ENCODE measurements at regions not wholly inside any gene's neighbourhood (a gene's known extent, or its start where the extent isn't known, plus 50 kb on each side); places are given as distances from the start of the nearest gene placed in this dataset.

DNA sequence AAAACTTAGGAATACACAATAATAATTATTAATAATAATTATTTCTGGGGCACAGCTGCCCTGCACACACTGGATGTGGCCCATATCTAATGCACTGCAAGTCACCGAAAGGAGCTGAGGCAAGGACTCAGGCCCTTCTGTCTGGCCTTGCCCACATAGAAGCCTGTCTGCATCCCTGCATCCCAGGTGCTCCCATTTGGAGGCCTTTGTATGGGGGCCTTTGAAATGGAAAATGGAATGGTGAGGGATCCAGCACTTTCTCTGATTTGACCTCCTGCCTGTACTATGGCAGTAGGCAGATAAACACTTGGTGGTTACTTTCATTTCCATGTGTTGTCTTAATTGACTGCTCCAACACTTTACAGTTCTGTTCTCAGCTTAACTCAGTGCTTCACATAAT is 75.7 kb upstream of the PTCHD4 start:
- intact Hi-C loops (cut with DNase I), result no loop called here
- DNase-seq, result no peak

DNA sequence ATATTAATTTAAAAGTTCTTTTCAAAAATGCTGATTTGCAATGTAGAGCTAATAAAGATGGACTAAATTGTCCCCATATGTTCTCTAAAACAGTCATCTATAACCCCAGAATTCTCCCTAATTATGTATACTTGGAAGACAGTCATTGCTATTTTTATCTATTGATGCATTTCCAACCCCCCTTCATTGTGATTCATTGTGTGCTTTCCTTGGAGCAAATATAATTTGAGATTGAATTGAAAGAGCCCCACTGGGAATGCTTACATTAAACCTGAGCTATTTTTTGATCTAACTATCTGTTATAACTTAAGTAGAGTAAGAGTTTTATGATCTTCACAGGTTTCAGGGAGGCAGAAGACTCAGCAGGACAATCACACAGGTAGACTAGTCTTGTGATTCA is 73.7 kb upstream of the PTCHD4 start:
- DNase-seq, result no peak
- intact Hi-C loops (cut with DNase I), result no loop called here

DNA sequence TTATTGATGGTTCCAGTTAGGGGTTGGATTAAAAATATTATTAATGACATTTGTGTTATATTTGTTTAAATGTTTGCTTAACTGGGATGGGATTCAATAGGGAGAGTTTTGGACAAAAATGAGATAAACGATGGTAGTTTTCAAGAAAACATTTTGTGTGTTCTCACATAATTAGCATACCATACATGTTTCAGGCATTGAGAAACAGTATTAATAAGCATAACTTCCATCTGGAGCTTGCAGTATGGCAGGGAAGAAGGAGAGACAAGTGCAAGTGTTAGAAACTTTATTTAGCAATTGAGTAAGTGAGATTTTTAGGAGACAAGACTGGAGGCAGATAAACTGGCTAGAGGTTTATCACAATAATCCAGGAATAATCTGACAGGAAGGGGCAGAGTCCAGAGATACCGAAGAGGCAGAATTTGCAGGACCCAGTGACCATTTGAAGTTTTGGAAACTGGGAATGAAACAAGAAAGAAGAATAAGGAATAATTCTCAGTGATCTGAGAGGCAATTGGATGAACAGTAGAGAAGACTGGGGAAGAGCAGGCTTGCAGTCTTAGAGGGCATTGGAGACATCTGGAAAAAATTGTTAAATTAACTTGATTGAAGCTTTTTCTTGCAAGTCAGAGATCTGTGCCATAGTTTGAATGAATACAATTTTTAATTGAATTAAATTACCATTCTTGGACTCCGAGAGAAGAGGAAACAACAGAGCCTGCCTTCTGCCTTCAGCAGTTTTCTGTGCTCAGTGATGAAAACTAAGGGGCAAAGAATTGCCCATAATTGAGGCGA is 73.0 kb upstream of the PTCHD4 start:
- no peak for DNase-seq
- intact Hi-C loops (cut with DNase I), result no loop called here

DNA sequence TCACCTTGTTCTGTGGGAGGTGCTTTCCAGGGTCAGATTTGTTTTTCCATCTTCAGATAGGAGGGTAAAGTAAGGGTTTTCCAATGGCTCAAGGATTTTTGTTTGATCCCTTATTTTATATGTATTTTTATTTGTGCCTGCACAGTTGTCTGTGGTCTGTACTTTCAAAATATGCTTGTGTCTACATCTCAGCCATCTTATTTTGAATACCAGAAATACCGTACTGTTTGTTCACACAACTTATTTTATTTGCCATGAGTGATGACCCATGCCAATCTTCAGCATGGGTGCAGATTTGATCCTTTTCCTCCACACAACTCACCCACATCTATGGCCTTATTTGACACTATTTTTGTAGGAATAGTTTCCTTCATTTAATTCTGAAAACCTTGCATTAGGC is 72.2 kb upstream of the PTCHD4 start:
- intact Hi-C loops (cut with DNase I), result no loop called here
- no peak for DNase-seq

DNA sequence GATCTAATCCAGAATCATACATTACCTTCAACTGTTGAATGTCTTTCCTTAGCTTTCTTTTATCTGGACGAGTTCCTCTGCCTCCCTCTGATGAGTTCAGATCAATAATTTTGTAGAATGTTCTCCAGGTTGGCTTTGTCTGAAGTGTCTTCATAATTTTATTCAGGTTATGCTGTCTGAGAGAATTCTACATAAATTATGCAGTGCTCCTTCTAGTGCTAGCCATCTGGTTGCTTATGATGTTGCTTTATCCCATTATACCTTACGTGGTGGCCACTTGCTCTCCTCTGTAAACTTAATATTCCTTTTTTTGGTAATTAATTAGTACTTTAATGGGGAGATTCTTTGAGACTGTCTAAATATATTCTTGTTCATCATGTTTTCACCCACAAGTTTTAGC is 67.7 kb upstream of the PTCHD4 start:
- no peak for DNase-seq
- intact Hi-C loops (cut with DNase I), result no loop called here

DNA sequence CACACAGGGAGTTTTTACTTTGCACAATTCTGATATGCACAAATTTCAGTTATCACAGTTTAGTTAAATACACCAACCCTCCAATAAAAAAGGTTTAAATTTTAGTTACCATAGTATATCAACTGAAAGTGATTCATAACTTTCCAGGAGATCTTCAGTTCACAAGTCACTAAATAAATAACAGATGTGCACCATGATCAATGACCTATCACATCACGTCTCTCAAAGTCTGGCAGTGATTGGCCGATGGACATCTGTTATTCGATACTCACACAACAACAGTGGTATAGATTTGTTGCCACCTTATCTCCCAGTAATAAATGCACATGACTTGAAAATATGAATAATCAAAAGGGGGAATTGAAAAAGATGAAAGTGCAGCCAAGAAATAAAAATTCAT is 66.8 kb upstream of the PTCHD4 start:
- DNase-seq, result no peak
- intact Hi-C loops (cut with DNase I), result no loop called here

GRCh38 chr6:48176645-48177308 is 65.8 kb upstream of the PTCHD4 start:
- no peak for DNase-seq
- intact Hi-C loops (cut with DNase I), result no loop called here

GRCh38 chr6:48169635-48170034 is 58.6 kb upstream of the PTCHD4 start:
- no peak for DNase-seq
- intact Hi-C loops (cut with DNase I), result no loop called here
